ENCODE measurements at regions not wholly inside any gene's neighbourhood (a gene's known extent, or its start where the extent isn't known, plus 50 kb on each side); places are given as distances from the start of the nearest gene placed in this dataset.

DNA sequence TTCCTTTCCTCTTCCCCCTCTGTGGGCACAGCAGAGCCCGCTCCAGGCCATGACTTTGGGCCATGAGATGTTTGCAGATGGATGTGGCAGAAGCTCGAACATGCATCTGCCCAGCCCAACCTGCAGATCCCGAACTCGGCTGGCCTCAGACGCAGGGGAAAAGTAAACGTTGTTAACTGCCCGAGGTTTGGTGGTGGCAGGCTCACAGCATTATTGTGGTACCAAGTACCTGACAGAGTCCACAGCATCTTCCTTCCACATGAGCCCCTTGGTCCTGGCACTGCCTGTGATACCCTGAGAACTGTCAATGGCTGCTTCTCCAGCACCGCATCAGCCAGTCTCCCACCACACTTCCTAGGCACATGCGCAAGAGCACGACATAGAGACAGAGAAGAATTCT, 424.3 kb downstream of the OCA2 start:
- no peak for DNase-seq
- H3K9me3 Mint-ChIP-seq: peaks cover 60% of the 10 kb centered on the region
- H3K27ac Mint-ChIP-seq: no peak overlapping the region
- no peaks in the 10 kb centered on the region for H3K36me3 Mint-ChIP-seq (ENCODE audit: low read depth)
- no peaks in the 10 kb centered on the region; the same call in 1 of the 2 replicates for H3K4me1 Mint-ChIP-seq (ENCODE audit: low read depth)
- TF ChIP-seq, protein P1, sequence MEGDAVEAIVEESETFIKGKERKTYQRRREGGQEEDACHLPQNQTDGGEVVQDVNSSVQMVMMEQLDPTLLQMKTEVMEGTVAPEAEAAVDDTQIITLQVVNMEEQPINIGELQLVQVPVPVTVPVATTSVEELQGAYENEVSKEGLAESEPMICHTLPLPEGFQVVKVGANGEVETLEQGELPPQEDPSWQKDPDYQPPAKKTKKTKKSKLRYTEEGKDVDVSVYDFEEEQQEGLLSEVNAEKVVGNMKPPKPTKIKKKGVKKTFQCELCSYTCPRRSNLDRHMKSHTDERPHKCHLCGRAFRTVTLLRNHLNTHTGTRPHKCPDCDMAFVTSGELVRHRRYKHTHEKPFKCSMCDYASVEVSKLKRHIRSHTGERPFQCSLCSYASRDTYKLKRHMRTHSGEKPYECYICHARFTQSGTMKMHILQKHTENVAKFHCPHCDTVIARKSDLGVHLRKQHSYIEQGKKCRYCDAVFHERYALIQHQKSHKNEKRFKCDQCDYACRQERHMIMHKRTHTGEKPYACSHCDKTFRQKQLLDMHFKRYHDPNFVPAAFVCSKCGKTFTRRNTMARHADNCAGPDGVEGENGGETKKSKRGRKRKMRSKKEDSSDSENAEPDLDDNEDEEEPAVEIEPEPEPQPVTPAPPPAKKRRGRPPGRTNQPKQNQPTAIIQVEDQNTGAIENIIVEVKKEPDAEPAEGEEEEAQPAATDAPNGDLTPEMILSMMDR (IDR thresholded peaks at IDR 0.05): no peak
- H3K4me3 Mint-ChIP-seq: no peak overlapping the region
- peaks cover 7% of the 10 kb centered on the region for H3K27me3 Mint-ChIP-seq (ENCODE audit: insufficient read depth)

DNA sequence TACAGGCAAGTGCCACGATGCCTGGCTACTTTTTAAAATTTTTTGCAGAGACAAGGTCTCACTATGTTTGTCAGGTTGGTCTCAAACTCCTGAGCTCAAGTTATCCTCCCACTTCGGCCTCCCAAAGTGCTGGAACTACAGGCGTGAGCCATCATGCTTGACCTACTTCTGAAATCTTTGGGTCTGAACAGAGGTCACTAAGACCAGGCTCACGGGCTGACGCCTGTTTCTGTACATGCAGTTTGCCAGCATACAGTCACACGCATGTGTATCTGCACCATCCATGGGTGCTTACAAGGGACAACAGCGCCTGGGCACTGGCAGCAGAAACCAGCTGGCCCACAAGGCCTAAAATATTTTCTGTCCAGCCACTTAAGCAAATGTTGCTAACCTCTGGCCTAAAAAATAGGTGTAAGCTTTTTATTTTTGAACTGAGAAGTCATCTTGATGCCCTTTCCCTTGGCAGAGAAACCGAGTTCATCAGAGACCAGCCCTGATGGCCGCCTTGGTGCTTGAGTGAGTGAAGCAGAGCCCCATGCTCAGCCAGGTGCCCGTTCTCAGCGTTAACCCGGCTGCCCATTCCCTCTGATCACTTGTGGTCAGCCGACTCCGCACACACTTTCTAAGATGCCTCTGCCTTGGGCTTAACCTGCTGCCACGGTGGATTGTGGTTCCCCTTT, 425.2 kb downstream of the OCA2 start:
- Mint-ChIP-seq H3K4me3 (no peak overlapping the region), H3K36me3 (ENCODE audit: low read depth) (no peaks in the 10 kb centered on the region), H3K27ac (no peak overlapping the region), H3K9me3 (peaks cover 65% of the 10 kb centered on the region), H3K27me3 (ENCODE audit: insufficient read depth) (peaks cover 7% of the 10 kb centered on the region), H3K4me1 (ENCODE audit: low read depth) (no peaks in the 10 kb centered on the region; the same call in 1 of the 2 replicates)
- TF ChIP-seq, protein P1 (IDR thresholded peaks at IDR 0.05): no peak
- DNase-seq: no peak

DNA sequence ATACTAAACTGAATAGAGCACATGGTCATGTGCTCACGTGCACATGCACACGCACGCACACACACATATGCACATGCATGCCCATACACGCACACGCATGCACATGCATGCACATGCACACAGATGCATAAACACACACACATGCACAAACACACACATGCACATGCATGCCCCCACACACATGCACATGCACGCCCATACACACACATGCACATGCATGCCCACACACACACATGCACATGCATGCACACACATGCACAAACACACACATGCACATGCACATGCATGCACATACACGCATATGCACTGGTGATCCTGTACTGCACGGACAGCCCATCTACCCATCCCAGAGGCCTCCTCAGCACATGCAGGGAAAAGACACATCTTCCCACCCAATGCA, 426.6 kb downstream of the OCA2 start:
- peaks cover 52% of the 10 kb centered on the region for H3K9me3 Mint-ChIP-seq
- no peak for DNase-seq
- no peaks in the 10 kb centered on the region for H3K36me3 Mint-ChIP-seq (ENCODE audit: low read depth)
- H3K27ac Mint-ChIP-seq: no peak overlapping the region
- no peak overlapping the region for H3K4me3 Mint-ChIP-seq
- TF ChIP-seq, protein P1 (IDR thresholded peaks at IDR 0.05): no peak
- peaks cover 7% of the 10 kb centered on the region for H3K27me3 Mint-ChIP-seq (ENCODE audit: insufficient read depth)
- no peaks in the 10 kb centered on the region; the same call in 1 of the 2 replicates for H3K4me1 Mint-ChIP-seq (ENCODE audit: low read depth)

DNA sequence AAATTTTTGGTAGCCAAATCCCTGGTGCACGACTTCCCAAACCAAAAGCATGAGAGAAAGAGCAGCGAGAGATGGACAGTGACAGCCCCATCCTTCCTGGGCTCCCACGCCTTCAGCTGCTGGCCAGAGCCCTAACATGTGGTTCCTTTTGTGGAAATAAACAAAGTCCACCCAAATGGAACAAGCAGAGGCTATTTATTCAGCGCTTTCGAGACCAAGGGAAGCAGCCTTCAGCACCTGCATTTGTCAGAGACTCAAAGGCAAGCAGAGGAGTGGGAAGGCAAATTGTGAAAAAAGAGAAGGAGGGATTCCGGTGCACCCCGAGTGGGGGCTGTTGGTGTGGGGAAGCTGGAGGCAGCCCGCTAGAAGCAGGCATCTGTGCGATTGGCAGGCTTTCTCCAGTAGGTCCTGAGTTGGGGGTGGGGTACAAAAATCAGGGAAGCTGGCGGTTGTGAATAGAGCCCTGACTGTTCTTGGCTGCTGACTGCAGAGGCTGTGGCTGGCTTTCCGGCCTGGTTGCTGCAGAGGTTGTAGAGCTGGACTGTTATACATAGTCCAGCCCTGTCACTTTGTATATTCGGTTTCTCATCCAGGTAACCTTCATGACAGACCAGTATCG, 427.2 kb downstream of the OCA2 start:
- TF ChIP-seq, protein P1 (IDR thresholded peaks at IDR 0.05): no peak
- no peaks in the 10 kb centered on the region; the same call in 1 of the 2 replicates for H3K4me1 Mint-ChIP-seq (ENCODE audit: low read depth)
- no peaks in the 10 kb centered on the region for H3K36me3 Mint-ChIP-seq (ENCODE audit: low read depth)
- H3K27ac Mint-ChIP-seq: no peak overlapping the region
- DNase-seq: no peak
- H3K9me3 Mint-ChIP-seq: peaks cover 52% of the 10 kb centered on the region
- no peak overlapping the region for H3K4me3 Mint-ChIP-seq
- peaks cover 7% of the 10 kb centered on the region for H3K27me3 Mint-ChIP-seq (ENCODE audit: insufficient read depth)

DNA sequence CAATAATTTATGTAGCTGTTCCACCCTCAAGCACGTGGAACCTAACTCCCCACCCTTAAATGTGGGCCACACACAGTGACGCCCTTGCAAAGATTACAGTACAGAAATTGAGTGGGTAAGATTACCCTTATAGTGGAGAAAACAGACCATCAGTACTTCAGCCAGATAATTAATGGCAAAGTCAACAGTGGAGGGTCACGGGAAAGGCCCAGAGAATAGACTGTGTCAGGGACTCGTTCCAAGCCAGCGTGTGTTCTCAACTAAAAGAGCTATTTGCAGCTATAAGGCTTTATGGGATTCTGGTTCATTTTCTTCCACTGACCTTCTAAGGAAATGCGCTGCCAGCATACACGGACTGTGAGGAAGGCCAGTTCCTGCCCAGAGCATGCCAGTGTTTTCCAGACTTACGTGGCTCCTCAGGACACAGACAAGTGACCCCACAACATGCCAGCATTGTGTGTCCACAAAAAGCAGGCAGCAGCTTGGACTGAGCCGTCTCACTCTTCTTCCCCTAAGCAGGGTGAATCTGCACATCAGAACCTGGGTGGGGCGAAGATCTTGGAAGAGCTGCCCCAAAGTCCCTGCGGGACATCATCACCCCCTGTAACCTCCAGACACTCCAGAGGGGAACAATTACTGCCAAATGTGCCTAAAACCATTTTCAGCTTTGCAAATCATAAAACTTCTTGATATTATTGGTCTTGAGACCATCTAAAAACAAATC, 428.5 kb downstream of the OCA2 start:
- no peak overlapping the region for H3K27ac Mint-ChIP-seq
- DNase-seq: no peak
- no peaks in the 10 kb centered on the region for H3K36me3 Mint-ChIP-seq (ENCODE audit: low read depth)
- peaks cover 7% of the 10 kb centered on the region for H3K27me3 Mint-ChIP-seq (ENCODE audit: insufficient read depth)
- H3K9me3 Mint-ChIP-seq: peaks cover 57% of the 10 kb centered on the region
- H3K4me3 Mint-ChIP-seq: no peak overlapping the region
- TF ChIP-seq, protein P1 (IDR thresholded peaks at IDR 0.05): no peak
- H3K4me1 Mint-ChIP-seq (ENCODE audit: low read depth): no peaks in the 10 kb centered on the region; the same call in 1 of the 2 replicates

All from HFFc6 (cell line).